Muscle of leg (tissue), 3 donors: ENCODE measurements at regions not wholly inside any gene's neighbourhood (a gene's known extent, or its start where the extent isn't known, plus 50 kb on each side); places are given as distances from the start of the nearest gene placed in this dataset.
A peak's percentile ranks its signal among the peaks of the same experiment; 100 is the strongest.

ENCODE experiments used
- DNase-seq: peaks from one replicate; pipeline ENCODE4 v3.0.0; 2013
- H3K27ac ChIP-seq: one replicate; pipeline ENCODE4 v1.5.1; 2013; ENCODE audit warnings: mild to moderate bottlenecking, low read length, control low read depth
- H3K27me3 ChIP-seq: one replicate; pipeline ENCODE4 v1.6.1; 2013; ENCODE audit warnings: low read length; ENCODE audit not compliant: control insufficient read depth, insufficient read depth
- H3K36me3 ChIP-seq: one replicate; pipeline ENCODE4 v1.6.1; 2013; ENCODE audit warnings: low read length; ENCODE audit not compliant: control insufficient read depth, insufficient read depth
- H3K4me1 ChIP-seq: one replicate; pipeline ENCODE4 v1.6.1; 2013; ENCODE audit warnings: low read length; ENCODE audit not compliant: control insufficient read depth, insufficient read depth
- H3K4me3 ChIP-seq: one replicate; pipeline ENCODE4 v1.5.1; 2013; ENCODE audit warnings: low read length, control low read depth
- H3K9me3 ChIP-seq: replicated peaks from 2 replicates; pipeline ENCODE4 v1.6.1; 2013; ENCODE audit warnings: low read depth, low read length; ENCODE audit not compliant: control insufficient read depth
- WGBS: methylation state at CpG from one replicate; pipeline ENCODE4 v1.1.5; 2013; ENCODE audit warnings: missing lambda C conversion rate; ENCODE audit not compliant: insufficient coverage; 5-methylcytosine and 5-hydroxymethylcytosine counted together

DNA sequence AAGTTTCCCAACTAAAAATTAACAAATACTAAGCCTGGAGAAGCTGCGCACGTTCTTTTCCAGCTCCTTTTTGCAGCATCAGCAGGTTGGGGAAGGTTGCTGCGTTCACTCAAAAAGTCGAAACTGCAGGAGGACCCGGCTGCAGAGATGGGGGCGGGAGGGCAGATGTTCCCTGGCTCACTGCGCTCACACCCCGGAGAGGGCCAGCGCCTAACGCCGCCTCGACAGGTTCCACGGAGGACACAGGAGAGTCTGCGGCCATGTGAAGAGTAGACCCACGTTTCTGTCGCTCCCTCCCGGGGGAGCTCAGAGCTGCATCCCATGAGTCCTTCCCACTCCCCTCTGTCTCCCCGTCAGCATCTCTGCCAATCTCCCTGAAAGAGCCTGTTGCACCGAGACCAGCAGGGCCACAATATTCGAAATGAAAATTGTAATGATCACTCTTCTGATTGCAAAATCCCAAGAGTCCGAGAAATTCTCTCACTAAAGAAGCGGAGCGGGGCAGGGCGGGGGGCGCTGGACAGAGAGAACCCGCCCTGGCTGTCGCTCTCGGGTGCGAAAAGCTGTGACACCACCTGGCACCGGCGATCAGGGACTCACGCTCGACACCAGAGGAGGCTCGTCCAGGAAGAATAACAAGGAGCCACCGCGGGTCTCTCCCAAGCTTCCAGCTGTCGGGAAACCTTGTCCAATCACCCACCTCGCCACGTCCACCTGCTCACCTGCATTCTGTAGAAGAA, 131.5 kb upstream of the PFKP start:
- Histone ChIP-seq H3K4me1 (peaks cover 4% of the 10 kb centered on the region), H3K36me3 (no peaks in the 10 kb centered on the region), H3K27me3 (peaks cover 3% of the 10 kb centered on the region), H3K27ac (no peak overlapping the region), H3K4me3 (no peak overlapping the region), H3K9me3 (no peaks in the 10 kb centered on the region)
- DNase-seq = no peak
- WGBS = 68% methylated on average over 36 of the region's 39 CpGs

DNA sequence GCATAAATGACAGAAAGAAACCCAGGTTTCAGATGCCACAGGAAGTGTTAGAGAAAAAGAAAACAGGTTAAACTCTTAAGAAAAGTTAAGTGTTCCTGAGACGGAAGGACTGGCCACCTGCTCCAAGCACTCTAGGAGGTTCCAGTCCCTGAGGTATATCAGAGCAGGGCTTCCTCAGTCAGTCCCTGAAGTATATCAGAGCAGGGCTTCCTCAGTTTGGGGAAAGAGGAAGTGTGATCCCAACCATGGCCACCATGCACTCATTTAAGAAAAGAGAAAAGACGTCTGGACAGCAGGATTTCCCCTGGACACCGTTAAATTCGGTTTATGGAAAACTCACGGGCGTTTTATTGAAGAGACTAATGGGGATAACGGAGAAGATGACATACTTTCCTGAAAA, 133.4 kb upstream of the PFKP start:
- peaks cover 4% of the 10 kb centered on the region for H3K4me1 ChIP-seq
- no peak overlapping the region for H3K4me3 ChIP-seq
- DNase-seq = no peak
- no peaks in the 10 kb centered on the region for H3K36me3 ChIP-seq
- no peak overlapping the region for H3K27ac ChIP-seq
- peaks cover 3% of the 10 kb centered on the region for H3K27me3 ChIP-seq
- no peaks in the 10 kb centered on the region for H3K9me3 ChIP-seq
- 52% methylated on average over 7 of the region's 7 CpGs for WGBS

DNA sequence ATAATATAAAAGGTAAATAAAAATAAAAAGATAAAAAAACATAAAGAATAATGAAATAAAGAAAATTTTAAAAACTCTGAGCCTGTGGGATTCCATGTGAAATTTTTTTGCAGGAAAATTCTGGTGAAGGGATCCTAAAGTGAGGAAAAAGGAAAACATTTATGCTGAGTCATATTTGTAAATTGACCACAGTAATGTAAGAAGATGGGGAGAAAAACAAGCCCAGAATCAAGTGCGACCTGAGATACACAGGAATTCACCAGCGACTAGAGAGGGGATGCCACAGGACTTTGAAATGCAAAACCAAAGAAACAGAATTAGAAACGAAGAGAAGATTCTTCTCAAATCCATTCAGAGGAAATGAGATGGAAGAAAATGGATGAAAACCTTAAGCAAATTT, 133.8 kb upstream of the PFKP start:
- 67% methylated on average over 1 of the region's 3 CpGs for WGBS
- Histone ChIP-seq H3K36me3 (no peaks in the 10 kb centered on the region), H3K9me3 (no peaks in the 10 kb centered on the region), H3K4me3 (no peak overlapping the region), H3K27ac (no peak overlapping the region), H3K4me1 (peaks cover 4% of the 10 kb centered on the region), H3K27me3 (peaks cover 3% of the 10 kb centered on the region)
- no peak for DNase-seq

DNA sequence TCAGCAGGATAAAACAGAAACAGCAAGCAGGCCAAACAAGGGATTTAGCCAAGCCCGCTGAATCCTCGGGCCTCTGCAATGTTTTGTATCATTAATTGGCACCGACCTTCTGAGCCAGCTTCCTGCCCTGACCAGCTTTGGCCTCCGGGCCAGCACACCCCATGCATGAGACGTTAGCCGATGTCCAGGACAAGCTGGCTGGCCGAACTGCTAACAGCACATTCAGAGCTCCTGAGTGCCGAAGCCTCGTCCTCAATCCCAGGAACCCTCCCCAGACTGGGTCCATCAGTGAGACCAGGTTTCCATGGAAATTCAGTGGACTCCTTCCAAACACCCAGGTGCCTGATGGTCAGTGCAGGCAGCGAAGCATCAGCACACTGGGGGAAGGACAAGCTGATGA, 134.3 kb upstream of the PFKP start:
- no peak for DNase-seq
- Histone ChIP-seq H3K9me3 (no peaks in the 10 kb centered on the region), H3K27me3 (peaks cover 3% of the 10 kb centered on the region), H3K36me3 (no peaks in the 10 kb centered on the region), H3K27ac (no peak overlapping the region), H3K4me1 (peaks cover 4% of the 10 kb centered on the region), H3K4me3 (no peak overlapping the region)
- 64% methylated on average over 7 of the region's 10 CpGs for WGBS

DNA sequence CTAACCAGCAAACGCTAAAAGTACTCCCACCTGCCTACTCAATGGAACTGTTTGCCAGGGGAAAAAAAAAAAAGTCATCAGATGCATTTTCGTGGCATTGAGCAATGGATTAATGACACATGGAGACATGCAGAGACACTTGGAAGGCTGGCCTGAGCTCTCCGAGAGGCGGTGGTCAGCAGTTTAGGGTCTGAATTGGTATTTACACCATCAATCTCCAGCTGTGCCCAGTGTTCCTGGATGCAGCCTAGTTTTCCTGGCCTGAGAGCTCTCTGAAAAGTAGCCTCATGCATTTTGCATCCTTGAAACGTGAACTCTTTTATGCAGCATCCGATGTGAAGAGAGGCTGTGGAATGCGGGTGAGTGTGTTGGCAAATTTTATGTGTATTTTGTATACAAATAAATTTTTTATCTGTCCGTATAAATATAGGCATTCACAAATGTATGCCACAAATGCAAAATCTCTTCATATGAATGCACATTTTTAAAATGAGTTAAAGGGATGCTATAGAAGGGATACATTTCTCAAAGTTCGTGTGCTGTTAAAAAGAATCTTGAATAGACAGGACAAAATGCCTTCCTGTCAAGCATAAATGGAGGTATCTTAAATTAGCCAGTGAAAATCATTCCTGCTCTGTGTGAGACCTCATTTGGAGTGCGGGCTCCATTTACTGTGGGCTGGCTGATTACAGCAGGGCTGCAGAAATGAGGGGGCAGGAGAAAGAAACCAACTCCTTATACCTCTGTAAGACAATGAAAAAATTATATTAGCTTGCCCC, 137.7 kb upstream of the PFKP start:
- H3K9me3 ChIP-seq = no peaks in the 10 kb centered on the region
- H3K4me3 ChIP-seq = no peak overlapping the region
- no peak overlapping the region for H3K27ac ChIP-seq
- peaks cover 2% of the 10 kb centered on the region for H3K27me3 ChIP-seq
- H3K36me3 ChIP-seq = no peaks in the 10 kb centered on the region
- DNase-seq = no peak
- whole genome bisulfite sequencing = no CpG with 5 or more reads among the region's 10 CpGs
- H3K4me1 ChIP-seq = peaks cover 4% of the 10 kb centered on the region

DNA sequence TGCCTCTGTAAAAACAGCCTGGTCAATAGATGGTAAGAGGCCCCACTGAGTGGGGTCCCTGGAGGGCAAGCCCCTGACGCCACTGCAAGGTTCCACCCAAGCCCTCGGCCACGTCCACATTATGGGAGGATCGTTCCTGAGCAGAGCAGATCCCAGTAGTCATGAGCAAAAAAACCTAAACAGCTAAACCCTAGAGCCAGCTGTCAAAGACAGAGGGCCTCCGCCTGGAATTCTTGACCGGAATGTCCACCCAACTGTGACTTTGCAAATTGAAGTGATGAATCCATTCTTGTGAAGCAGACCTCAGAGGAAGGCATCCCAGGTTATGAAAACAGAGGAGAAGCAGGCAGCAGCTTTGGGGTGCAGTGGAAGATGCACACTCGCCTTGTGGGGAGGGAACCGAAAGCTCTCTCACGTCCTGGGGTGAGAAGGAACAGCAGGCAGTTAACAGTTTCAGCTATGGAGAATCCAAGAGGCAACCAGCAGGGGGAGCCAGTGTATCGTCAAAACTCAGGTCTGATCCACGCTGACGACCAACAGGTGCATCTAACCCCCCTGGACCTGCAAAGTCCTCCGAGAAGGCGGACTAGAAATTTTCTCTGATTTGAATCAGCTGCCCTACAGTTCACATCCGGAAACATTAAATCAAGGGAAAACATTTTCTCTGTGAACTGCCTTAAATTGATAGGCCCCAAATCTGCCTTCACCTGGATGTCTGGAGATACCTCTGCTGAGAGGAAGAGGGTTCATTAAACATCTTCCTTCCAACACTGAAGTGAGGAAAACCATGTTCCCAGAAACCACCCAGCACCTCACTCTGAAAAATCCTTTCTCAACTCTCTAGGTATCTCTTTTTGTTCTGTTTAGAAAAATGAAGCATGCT, 139.1 kb upstream of the PFKP start:
- Histone ChIP-seq H3K4me3 (no peak overlapping the region), H3K36me3 (no peaks in the 10 kb centered on the region), H3K9me3 (no peaks in the 10 kb centered on the region), H3K4me1 (peaks cover 4% of the 10 kb centered on the region), H3K27me3 (peaks cover 2% of the 10 kb centered on the region), H3K27ac (no peak overlapping the region)
- peak; percentile 67 for DNase-seq
- 40% methylated on average over 9 of the region's 15 CpGs for WGBS

DNA sequence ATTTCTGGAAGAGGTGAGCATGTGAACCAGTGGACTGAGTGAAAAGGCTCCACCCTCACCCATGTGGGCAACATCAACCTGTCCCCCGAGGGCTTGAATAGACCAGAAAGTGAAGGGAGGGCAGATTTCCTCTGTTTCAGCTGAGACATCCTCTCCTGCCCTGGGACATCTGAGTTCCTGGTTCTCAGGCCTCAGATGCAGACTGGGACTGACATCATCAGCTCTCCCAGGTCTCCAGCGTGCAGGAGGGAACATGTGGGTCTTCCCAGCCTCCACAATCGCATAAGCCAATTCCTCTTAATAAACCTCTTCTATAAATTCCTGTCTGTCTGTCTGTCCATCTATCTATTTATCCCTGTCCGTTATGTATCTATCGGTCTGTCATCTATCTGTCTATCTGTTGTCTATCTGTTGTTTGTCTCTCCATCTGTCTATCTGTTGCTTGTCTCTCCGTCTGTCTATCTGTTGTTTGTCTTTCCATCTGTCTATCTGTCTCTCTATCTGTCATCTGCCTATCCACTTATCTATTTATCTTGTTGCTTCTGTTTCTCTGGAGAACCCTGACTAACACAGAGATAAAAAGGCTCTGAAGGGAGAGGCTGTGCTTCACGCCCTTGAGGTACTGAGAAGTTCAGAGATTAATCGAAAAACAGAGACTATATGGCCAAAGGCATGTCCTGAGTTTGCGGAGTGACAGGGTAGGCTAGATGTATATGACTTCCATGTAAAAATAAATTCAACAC, 140.3 kb upstream of the PFKP start:
- H3K9me3 ChIP-seq = no peaks in the 10 kb centered on the region
- peaks cover 2% of the 10 kb centered on the region for H3K27me3 ChIP-seq
- H3K4me3 ChIP-seq = no peak overlapping the region
- 68% methylated on average over 2 of the region's 9 CpGs for WGBS
- no peak overlapping the region for H3K27ac ChIP-seq
- no peaks in the 10 kb centered on the region for H3K36me3 ChIP-seq
- H3K4me1 ChIP-seq = peaks cover 4% of the 10 kb centered on the region
- DNase-seq = no peak

DNA sequence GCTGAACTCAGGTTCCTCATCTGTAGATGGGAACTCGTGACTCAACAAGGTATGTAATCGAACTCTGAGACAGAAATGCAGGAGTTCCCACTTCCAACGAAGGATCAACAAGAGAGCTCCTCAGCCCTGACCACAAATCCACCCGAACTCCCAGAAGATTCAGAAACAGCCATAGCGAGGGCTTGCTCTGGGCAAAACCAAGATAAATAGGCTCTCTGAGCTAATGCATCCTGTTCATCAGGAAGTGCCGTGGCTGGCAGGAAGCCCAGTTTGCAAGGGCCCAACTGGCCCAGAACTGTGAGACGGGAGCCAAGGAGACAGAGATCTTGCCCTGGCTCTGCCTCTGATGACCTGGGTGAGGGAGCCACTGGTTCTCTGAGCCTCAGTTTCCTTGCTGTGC, 141.7 kb upstream of the PFKP start:
- no peak overlapping the region for H3K27ac ChIP-seq
- whole genome bisulfite sequencing = 55% methylated on average over 6 of the region's 7 CpGs
- H3K4me3 ChIP-seq = no peak overlapping the region
- H3K4me1 ChIP-seq = peaks cover 5% of the 10 kb centered on the region
- H3K9me3 ChIP-seq = no peaks in the 10 kb centered on the region
- H3K27me3 ChIP-seq = peaks cover 2% of the 10 kb centered on the region
- DNase-seq = peak; percentile 27
- H3K36me3 ChIP-seq = no peaks in the 10 kb centered on the region

DNA sequence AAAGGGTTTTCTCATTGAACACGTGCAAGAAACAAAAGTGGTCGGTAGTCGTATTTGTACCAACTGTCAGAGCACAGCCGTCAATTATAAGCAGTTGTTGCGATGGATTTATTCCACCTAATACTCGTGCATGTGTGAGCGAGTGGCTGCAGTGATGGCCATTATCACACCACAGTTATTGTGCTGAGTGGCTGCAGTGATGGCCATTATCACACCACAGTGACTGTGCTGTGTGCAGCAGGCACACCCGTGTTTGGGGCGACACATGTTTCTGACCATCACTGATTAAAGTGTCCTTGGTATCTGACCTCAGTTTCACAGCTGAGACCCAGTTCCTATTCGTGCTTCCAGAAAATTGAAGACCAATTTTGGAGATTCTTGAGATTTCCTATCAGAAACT, 142.9 kb upstream of the PFKP start:
- H3K4me3 ChIP-seq = no peak overlapping the region
- no peaks in the 10 kb centered on the region for H3K36me3 ChIP-seq
- H3K4me1 ChIP-seq = peaks cover 7% of the 10 kb centered on the region
- H3K27ac ChIP-seq = no peak overlapping the region
- DNase-seq = no peak
- WGBS = 90% methylated on average over 7 of the region's 10 CpGs
- no peaks in the 10 kb centered on the region for H3K9me3 ChIP-seq
- peaks cover 2% of the 10 kb centered on the region for H3K27me3 ChIP-seq
